Fibroblast of skin of back (primary cell): ENCODE measurements at regions not wholly inside any gene's neighbourhood (a gene's known extent, or its start where the extent isn't known, plus 50 kb on each side); places are given as distances from the start of the nearest gene placed in this dataset.

ENCODE experiments used
- DNase-seq: peaks from one replicate; pipeline ENCODE4 v3.0.0-alpha.2; 2013

GRCh38 chrX:23548164-23548563 is 119.1 kb upstream of the PRDX4 start:
- DNase-seq, result peak; percentile 63

DNA sequence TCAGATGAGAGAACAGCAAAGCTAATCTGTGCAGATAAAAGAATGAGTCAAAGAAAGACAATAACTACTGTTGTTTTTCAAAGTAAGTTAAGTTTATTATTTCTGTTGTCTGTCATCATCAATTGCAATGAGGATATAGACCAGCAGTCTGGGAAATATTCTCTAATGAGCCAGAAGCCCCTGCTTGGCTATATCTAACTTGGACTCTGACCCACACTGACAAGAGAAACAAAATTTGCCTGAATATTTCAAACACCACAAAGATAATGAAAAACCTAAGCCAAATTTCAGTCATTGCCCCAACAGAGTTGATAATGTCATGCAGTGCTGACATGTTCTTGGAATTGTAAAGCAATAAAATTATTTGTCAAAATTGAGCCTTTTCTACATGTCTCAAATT is 115.0 kb upstream of the PRDX4 start:
- DNase-seq, result no peak

DNA sequence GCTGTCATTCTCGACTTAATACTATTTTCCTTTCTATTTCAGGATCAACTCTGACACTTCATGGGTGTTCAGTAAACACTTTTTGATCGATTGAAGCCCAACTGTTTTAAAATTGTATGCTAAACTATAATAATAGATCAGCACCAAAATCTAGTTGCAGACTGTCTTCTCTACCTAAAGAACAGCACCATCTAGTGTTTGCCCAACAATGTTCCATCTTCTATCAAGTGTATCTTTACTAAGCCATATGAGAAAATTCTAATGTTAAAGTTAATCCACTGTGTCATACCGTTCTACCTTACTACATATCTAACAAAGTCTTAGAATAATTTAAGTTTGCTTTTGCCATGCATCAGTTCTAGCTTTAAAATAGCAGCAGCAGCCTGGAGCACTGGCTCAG is 113.0 kb upstream of the PRDX4 start:
- peak; percentile 33 for DNase-seq

DNA sequence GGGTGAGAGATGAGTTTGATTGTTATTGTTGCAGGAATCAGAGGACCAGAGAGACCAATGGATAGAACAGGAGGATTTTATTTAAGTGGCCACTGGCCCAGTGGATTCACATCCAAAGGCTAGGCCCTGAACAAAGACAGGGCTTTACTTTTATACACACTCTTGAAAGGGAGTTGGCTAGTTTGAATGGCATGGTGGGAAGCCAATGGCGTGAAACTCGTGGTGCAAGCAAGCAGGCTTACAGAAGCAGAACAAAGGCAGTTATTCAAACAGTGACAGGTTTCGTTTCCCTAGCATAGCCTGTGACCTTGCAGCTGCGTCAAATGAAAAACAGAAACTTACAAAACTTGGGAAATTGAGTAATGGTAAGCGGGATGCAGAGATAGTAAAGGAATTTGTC is 110.2 kb upstream of the PRDX4 start:
- no peak for DNase-seq

DNA sequence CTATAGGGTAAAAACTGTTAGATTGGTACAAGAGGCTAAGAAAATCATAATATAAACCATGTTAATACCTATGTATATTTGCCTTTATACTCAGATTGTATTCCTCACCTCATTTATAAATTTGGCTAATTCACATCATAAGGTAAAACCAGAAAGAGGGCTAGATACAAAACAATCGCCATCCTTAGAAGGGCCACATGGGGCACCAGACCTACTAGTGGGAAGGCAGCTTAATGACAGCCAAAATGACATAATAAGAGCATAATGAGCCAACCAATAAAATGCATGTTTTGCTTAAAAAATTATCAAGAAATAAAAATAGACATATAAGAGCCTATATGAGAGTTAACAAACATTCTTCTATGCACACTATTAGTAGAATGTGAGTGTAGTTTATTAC is 107.3 kb upstream of the PRDX4 start:
- DNase-seq, result no peak

DNA sequence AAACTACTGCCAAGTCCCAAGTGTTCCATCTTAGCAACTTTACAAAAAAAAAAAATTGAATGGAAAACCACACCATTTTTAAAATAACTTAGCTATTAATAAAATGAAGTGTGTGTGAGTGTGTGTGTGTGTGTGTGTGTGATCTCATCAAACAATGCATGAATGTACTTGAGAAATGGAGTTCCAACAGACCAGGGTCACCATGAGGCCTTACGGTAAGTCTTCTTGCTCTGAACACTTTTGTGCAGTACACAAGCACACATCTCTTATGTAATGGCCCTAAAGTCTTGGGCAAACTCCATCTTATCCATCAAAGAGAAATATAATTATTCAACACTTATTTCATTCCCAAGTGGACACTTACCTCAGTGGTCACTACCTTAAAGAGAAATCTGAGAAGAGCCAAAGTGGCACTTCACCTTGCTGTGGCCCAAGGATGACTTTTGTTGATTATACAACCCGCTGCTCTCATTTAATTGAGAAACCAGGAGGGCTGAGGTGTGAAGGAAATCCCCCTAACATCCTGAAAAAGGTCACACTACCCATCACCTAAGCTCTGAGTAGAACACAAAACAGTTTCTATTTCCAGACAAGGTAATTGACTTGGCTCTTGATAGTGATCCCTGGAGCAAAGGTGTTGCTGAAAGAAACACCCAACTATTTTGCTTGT is 96.5 kb upstream of the PRDX4 start:
- no peak for DNase-seq

- peak; percentile 33 for DNase-seq
These were observed 92.0 kb upstream of the PRDX4 start for GRCh38 chrX:23575281-23575680.

DNA sequence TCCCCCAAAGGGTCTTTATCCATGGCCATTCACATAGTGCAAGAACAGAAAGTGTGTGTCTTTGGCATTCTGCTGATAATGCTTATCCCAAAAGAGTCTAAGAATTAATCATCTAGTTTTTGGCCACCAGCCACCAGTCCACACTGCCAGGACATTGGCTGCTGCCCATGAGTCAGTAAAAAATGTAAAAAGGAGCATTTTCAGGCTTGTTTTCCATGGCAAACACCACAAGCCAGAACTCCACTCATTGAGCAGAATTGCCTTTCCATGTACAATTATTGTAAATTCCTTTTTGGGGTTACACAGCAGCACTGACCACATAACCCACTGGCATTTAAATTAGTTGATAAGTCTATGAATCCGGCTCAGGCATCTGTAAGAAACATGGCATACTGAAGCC is 89.2 kb upstream of the PRDX4 start:
- peak; percentile 37 for DNase-seq

GRCh38 chrX:23589496-23589895 is 77.8 kb upstream of the PRDX4 start:
- DNase-seq, result no peak

- DNase-seq, result no peak
These were observed 74.6 kb upstream of the PRDX4 start for GRCh38 chrX:23592741-23593140.

- DNase-seq, result no peak
These were observed 68.7 kb upstream of the PRDX4 start for GRCh38 chrX:23598575-23598974.

DNA sequence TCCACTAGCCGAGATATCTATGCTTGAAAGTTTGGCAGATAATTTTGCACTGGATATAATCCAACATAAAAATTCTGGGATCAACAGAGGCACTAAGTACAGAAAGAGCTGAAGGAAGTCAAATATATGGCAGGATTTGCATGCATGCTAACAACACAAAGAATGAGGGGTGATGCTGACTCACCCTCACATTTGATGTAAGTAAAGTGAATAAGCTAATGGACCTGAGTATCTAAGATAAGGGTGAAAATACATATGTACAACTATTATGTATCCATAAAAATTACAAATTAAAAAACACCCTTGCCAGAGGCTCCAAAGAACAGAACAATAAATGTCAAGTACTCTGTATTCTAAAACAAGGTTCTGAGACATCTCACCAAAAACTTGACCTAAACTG is 63.8 kb upstream of the PRDX4 start:
- no peak for DNase-seq

GRCh38 chrX:23610495-23610894 is 56.8 kb upstream of the PRDX4 start:
- peak; percentile 2 for DNase-seq

DNA sequence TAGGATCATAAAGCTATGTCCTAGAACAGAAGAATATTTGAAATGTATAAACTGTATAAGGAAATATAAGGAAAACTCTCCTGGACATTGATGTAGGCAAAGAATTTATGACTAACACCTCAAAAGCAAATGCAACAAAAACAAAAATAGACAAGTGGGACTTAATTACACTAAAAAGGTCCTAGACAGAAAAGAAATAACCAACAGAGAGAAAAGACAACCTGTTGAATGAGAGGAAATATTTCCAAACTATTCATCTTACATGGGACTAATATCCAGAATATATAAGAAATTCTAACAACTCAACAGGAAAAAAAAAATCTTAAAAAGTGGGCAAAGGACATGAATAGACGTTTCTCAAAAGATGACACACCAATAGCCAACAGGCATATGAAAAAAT is 54.4 kb upstream of the PRDX4 start:
- no peak for DNase-seq

GRCh38 chrX:23616361-23616760 is 50.9 kb upstream of the PRDX4 start:
- peak; percentile 23 for DNase-seq
